ENCODE measurements at regions not wholly inside any gene's neighbourhood (a gene's known extent, or its start where the extent isn't known, plus 50 kb on each side); places are given as distances from the start of the nearest gene placed in this dataset.

DNA sequence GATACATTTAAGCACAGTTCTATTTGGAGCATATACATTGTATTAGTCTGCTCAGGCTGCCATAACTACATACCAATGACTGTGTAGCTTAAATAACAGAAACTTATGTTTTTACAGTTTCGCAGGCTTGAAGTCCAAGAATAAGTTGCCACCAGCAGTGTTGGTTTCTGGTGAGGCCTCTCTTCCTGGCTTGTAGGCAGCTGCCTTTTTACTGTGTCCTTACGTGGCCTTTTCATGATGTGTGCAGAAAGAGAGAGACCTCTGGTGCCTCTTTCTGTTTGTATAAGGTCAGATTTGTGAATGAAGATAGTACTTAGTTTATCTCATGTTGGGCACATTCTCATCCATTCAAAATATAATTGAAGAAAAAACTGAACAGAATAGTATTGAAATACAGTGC lies 636.6 kb downstream of the FLRT2 start:
- TF ChIP-seq, protein P1, sequence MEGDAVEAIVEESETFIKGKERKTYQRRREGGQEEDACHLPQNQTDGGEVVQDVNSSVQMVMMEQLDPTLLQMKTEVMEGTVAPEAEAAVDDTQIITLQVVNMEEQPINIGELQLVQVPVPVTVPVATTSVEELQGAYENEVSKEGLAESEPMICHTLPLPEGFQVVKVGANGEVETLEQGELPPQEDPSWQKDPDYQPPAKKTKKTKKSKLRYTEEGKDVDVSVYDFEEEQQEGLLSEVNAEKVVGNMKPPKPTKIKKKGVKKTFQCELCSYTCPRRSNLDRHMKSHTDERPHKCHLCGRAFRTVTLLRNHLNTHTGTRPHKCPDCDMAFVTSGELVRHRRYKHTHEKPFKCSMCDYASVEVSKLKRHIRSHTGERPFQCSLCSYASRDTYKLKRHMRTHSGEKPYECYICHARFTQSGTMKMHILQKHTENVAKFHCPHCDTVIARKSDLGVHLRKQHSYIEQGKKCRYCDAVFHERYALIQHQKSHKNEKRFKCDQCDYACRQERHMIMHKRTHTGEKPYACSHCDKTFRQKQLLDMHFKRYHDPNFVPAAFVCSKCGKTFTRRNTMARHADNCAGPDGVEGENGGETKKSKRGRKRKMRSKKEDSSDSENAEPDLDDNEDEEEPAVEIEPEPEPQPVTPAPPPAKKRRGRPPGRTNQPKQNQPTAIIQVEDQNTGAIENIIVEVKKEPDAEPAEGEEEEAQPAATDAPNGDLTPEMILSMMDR (IDR thresholded peaks at IDR 0.05) = no peak
- no peak for TF ChIP-seq POLR2A (IDR thresholded peaks at IDR 0.05)
